CD14-positive monocyte (primary cell): ENCODE measurements at regions not wholly inside any gene's neighbourhood (a gene's known extent, or its start where the extent isn't known, plus 50 kb on each side); places are given as distances from the start of the nearest gene placed in this dataset.

Experiments used
- DNase-seq, 3 donors: peaks; one replicate each; pipeline ENCODE4 v3.0.0-alpha.2; 2011 to 2022
- H2AFZ ChIP-seq: 2 replicates; pipeline ENCODE4 v1.6.0; 2012; ENCODE audit warnings: mild to moderate bottlenecking, low read depth, low read length, inconsistent platforms; ENCODE audit not compliant: insufficient read depth, poor library complexity, severe bottlenecking
- H3K27ac ChIP-seq, 2 donors: 1 replicate in 1 of 2; 2 replicates in 1 of 2; pipeline ENCODE4 v1.5.1; 2012 to 2013; ENCODE audit warnings: low read length in 2 of 2, control low read depth in 1 of 2, inconsistent platforms in 1 of 2, low read depth in 1 of 2, mild to moderate bottlenecking in 1 of 2
- H3K27me3 ChIP-seq, 2 donors: one replicate each; pipeline versions ENCODE4 v1.6.0 to v1.6.1; 2011 to 2013; ENCODE audit warnings: low read length in 2 of 2; ENCODE audit not compliant: control insufficient read depth in 2 of 2, insufficient read depth in 2 of 2
- H3K36me3 ChIP-seq, 2 donors: replicated peaks in 1 of 2; 1 replicate in 1 of 2; 2 replicates in 1 of 2; pipeline versions ENCODE4 v1.5.1 to v1.6.1; 2012 to 2013; ENCODE audit warnings: low read length in 2 of 2, control low read depth in 1 of 2, inconsistent platforms in 1 of 2, mild to moderate bottlenecking in 1 of 2; ENCODE audit not compliant: insufficient read depth in 2 of 2, control insufficient read depth in 1 of 2
- H3K4me1 ChIP-seq, 2 donors: 1 replicate in 1 of 2; 2 replicates in 1 of 2; pipeline versions ENCODE4 v1.5.1 to v1.6.1; 2012 to 2013; ENCODE audit warnings: low read length in 2 of 2, control low read depth in 1 of 2, inconsistent platforms in 1 of 2, mild to moderate bottlenecking in 1 of 2, moderate library complexity in 1 of 2; ENCODE audit not compliant: insufficient read depth in 2 of 2, control insufficient read depth in 1 of 2
- H3K4me2 ChIP-seq: replicated peaks from 2 replicates; pipeline ENCODE3; 2012; ENCODE audit warnings: low read length, moderate library complexity, mild to moderate bottlenecking; ENCODE audit not compliant: poor library complexity, severe bottlenecking; ENCODE audit errors: extremely low read depth
- H3K4me3 ChIP-seq, 3 experiments: fragments of 200-600 bp in 1 of 3; sonication (generic) in 1 of 3; replicated peaks in 1 of 3; 1 replicate in 2 of 3; 2 replicates in 1 of 3; pipeline ENCODE4 v1.5.1; 2011 to 2013; ENCODE audit warnings: low read length in 3 of 3, mild to moderate bottlenecking in 3 of 3, control low read depth in 2 of 3, low read depth in 2 of 3, inconsistent platforms in 1 of 3, moderate library complexity in 1 of 3
- H3K79me2 ChIP-seq: 2 replicates; pipeline ENCODE4 v1.6.0; 2012; ENCODE audit warnings: mild to moderate bottlenecking, control low read depth, inconsistent platforms, low read length, moderate library complexity; ENCODE audit not compliant: insufficient read depth
- H3K9ac ChIP-seq: 2 replicates; pipeline ENCODE4 v1.6.0; 2017; ENCODE audit warnings: low read length, mild to moderate bottlenecking; ENCODE audit not compliant: insufficient read depth, poor library complexity, severe bottlenecking
- H3K9me3 ChIP-seq, 2 donors: replicated peaks in 1 of 2; 1 replicate in 1 of 2; 2 replicates in 1 of 2; pipeline versions ENCODE4 v1.5.1 to v1.6.1; 2012 to 2013; ENCODE audit warnings: low read length in 2 of 2, control low read depth in 1 of 2; ENCODE audit not compliant: control insufficient read depth in 1 of 2, insufficient read depth in 1 of 2
- H4K20me1 ChIP-seq: 2 replicates; pipeline ENCODE4 v1.6.0; 2012; ENCODE audit warnings: mild to moderate bottlenecking, low read length, control low read depth, moderate library complexity; ENCODE audit not compliant: insufficient read depth
- H3K27ac Mint-ChIP-seq, 7 donors: one replicate each; pipeline ENCODE4 v1.8.0; 2020; ENCODE audit warnings: mild to moderate bottlenecking in 7 of 7, mixed read lengths in 7 of 7, moderate library complexity in 6 of 7, inconsistent platforms in 2 of 7
- H3K27me3 Mint-ChIP-seq, 3 donors: one replicate each; pipeline ENCODE4 v1.8.0; 2021 to 2022; ENCODE audit warnings: low read depth in 3 of 3, mild to moderate bottlenecking in 3 of 3, mixed read lengths in 3 of 3, moderate library complexity in 3 of 3, inconsistent platforms in 1 of 3
- H3K36me3 Mint-ChIP-seq, 2 donors: one replicate each; pipeline ENCODE4 v1.8.0; 2020; ENCODE audit warnings: mixed read lengths in 2 of 2, inconsistent platforms in 1 of 2, mild to moderate bottlenecking in 1 of 2
- H3K4me1 Mint-ChIP-seq: one replicate; pipeline ENCODE4 v1.8.0; 2020; ENCODE audit warnings: mild to moderate bottlenecking, mixed read lengths
- H3K4me3 Mint-ChIP-seq, 2 donors: one replicate each; pipeline ENCODE4 v1.8.0; 2020; ENCODE audit warnings: mild to moderate bottlenecking in 2 of 2, mixed read lengths in 2 of 2, moderate library complexity in 1 of 2
- H3K9me3 Mint-ChIP-seq, 7 donors: one replicate each; pipeline ENCODE4 v1.8.0; 2020 to 2022; ENCODE audit warnings: mixed read lengths in 7 of 7, mild to moderate bottlenecking in 6 of 7, moderate library complexity in 6 of 7, inconsistent platforms in 2 of 7
- CTCF ChIP-seq: fragments of 200-600 bp; IDR thresholded peaks from one replicate; pipeline ENCODE4 v1.8.0; 2022; ENCODE audit warnings: antibody characterized with exemption, mild to moderate bottlenecking
- WGBS: methylation state at CpG from one replicate; pipeline ENCODE4 v1.1.5; 2013; ENCODE audit warnings: missing lambda C conversion rate; ENCODE audit not compliant: insufficient coverage; 5-methylcytosine and 5-hydroxymethylcytosine counted together
- intact Hi-C, 2 donors: fragments of 100-400 bp; cut with micrococcal nuclease; formaldehyde crosslinking; loops; one replicate each; pipeline versions ENCODE4 v1.15.0 to v1.15.1; 2023

DNA sequence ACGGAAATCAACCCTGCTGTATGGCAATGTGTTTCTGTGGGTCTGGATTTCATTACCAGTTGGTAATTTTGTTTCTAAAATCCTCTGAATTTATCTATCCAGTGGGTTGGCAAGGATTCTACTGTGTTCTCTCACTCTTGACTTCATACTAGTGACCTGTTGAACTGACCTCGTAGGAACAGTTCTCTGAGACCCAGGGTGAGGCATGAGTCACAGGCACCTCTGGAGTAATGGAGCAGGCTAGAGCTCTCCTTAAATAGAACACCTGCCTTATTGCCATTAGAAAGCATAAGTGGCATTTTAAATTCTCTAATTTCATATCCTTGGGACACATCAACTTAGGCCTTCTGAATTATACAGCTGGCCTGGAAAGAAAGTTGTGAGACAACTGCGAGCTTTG, 258.3 kb upstream of the NAV3 start:
- H3K9me3 ChIP-seq: no peaks in the 10 kb centered on the region
- no peaks in the 10 kb centered on the region for H3K79me2 ChIP-seq
- no peak overlapping the region for H3K4me2 ChIP-seq
- no peak overlapping the region for H3K27ac Mint-ChIP-seq
- H3K27me3 Mint-ChIP-seq: no peaks in the 10 kb centered on the region
- no peaks in the 10 kb centered on the region for H3K36me3 ChIP-seq
- H3K9me3 Mint-ChIP-seq: peaks cover 0 to 4% (median 0%) of the 10 kb centered on the region in 7 donors
- no peak overlapping the region for H3K4me3 ChIP-seq
- WGBS: 83% methylated on average over 1 of the region's 3 CpGs
- no peak for DNase-seq
- H2AFZ ChIP-seq: no peak overlapping the region
- H3K4me1 ChIP-seq: no peaks in the 10 kb centered on the region
- H3K4me3 Mint-ChIP-seq: no peak overlapping the region
- no peaks in the 10 kb centered on the region for H3K36me3 Mint-ChIP-seq
- no peak for TF ChIP-seq CTCF
- H4K20me1 ChIP-seq: no peaks in the 10 kb centered on the region
- H3K9ac ChIP-seq: no peak overlapping the region
- H3K4me1 Mint-ChIP-seq: no peaks in the 10 kb centered on the region
- intact Hi-C loops: no loop called here
- no peak overlapping the region for H3K27ac ChIP-seq
- H3K27me3 ChIP-seq: no peaks in the 10 kb centered on the region

- WGBS: 70% methylated on average over 5 of the region's 7 CpGs
- no peak overlapping the region for H3K4me3 ChIP-seq
- no peak overlapping the region for H3K4me2 ChIP-seq
- H3K27me3 ChIP-seq: no peaks in the 10 kb centered on the region
- no peak overlapping the region for H3K27ac Mint-ChIP-seq
- no peak overlapping the region for H3K27ac ChIP-seq
- H3K4me1 ChIP-seq: no peaks in the 10 kb centered on the region
- H3K9ac ChIP-seq: no peak overlapping the region
- H3K79me2 ChIP-seq: no peaks in the 10 kb centered on the region
- no peaks in the 10 kb centered on the region for H4K20me1 ChIP-seq
- H3K4me3 Mint-ChIP-seq: no peak overlapping the region
- no peaks in the 10 kb centered on the region for H3K4me1 Mint-ChIP-seq
- no peaks in the 10 kb centered on the region for H3K36me3 ChIP-seq
- no peak for DNase-seq
- no peaks in the 10 kb centered on the region for H3K27me3 Mint-ChIP-seq
- TF ChIP-seq CTCF: no peak
- H2AFZ ChIP-seq: no peak overlapping the region
- peaks cover 0 to 5% (median 0%) of the 10 kb centered on the region in 7 donors for H3K9me3 Mint-ChIP-seq
- no peaks in the 10 kb centered on the region for H3K36me3 Mint-ChIP-seq
- H3K9me3 ChIP-seq: no peaks in the 10 kb centered on the region
- intact Hi-C loops: no loop called here
These were observed 258.9 kb upstream of the NAV3 start for GRCh38 chr12:77571768-77572167.
